H9 (cell line): ENCODE measurements at regions not wholly inside any gene's neighbourhood (a gene's known extent, or its start where the extent isn't known, plus 50 kb on each side); places are given as distances from the start of the nearest gene placed in this dataset.

Source experiments
- DNase-seq: peaks from one replicate; pipeline ENCODE4 v3.0.0-alpha.2; 2017
- H2AFZ ChIP-seq: one replicate; pipeline ENCODE4 v1.6.1; 2013; ENCODE audit warnings: mild to moderate bottlenecking, low read length, control low read depth, moderate library complexity
- H2AK5ac ChIP-seq: 2 replicates; pipeline ENCODE4 v1.6.1; 2013; ENCODE audit warnings: low read length, control low read depth, mixed read lengths; ENCODE audit not compliant: insufficient read length
- H2BK120ac ChIP-seq: one replicate; pipeline ENCODE4 v1.6.1; 2013; ENCODE audit warnings: low read depth, mild to moderate bottlenecking, low read length, control low read depth, inconsistent platforms; ENCODE audit not compliant: poor library complexity, severe bottlenecking
- H2BK12ac ChIP-seq: 2 replicates; pipeline ENCODE4 v1.6.1; 2013; ENCODE audit warnings: low read length, control low read depth, mixed read lengths, low read depth; ENCODE audit not compliant: insufficient read length
- H2BK15ac ChIP-seq: 2 replicates; pipeline ENCODE4 v1.6.1; 2013; ENCODE audit warnings: low read depth, low read length, control low read depth
- H2BK20ac ChIP-seq: one replicate; pipeline ENCODE4 v1.6.1; 2013; ENCODE audit warnings: low read depth, mild to moderate bottlenecking, low read length, control low read depth, inconsistent platforms; ENCODE audit not compliant: poor library complexity, severe bottlenecking
- H2BK5ac ChIP-seq: 2 replicates; pipeline ENCODE4 v1.6.1; 2013; ENCODE audit warnings: low read length, control low read depth, mixed read lengths; ENCODE audit not compliant: insufficient read length
- H3K14ac ChIP-seq: 2 replicates; pipeline ENCODE4 v1.6.1; 2013; ENCODE audit warnings: low read length, control low read depth; ENCODE audit not compliant: insufficient read depth
- H3K18ac ChIP-seq: 2 replicates; pipeline ENCODE4 v1.6.1; 2013; ENCODE audit warnings: low read depth, mild to moderate bottlenecking, mixed read lengths, low read length, control low read depth; ENCODE audit not compliant: insufficient read length
- H3K23ac ChIP-seq: 2 replicates; pipeline ENCODE4 v1.6.1; 2013; ENCODE audit warnings: low read length, control low read depth, mixed read lengths, low read depth; ENCODE audit not compliant: insufficient read length
- H3K23me2 ChIP-seq: 2 replicates; pipeline ENCODE4 v1.6.1; 2013; ENCODE audit warnings: low read depth, mild to moderate bottlenecking, mixed read lengths, low read length, control low read depth; ENCODE audit not compliant: insufficient read length, poor library complexity, severe bottlenecking
- H3K27ac ChIP-seq: 2 replicates; pipeline ENCODE4 v1.5.1; 2013; ENCODE audit warnings: low read length, control low read depth, mixed read lengths, low read depth; ENCODE audit not compliant: insufficient read length
- H3K27me3 ChIP-seq: 2 replicates; pipeline ENCODE4 v1.6.1; 2013; ENCODE audit warnings: low read length, control low read depth, inconsistent platforms; ENCODE audit not compliant: insufficient read depth
- H3K4ac ChIP-seq: 2 replicates; pipeline ENCODE4 v1.6.1; 2013; ENCODE audit warnings: low read depth, mild to moderate bottlenecking, control low read depth, inconsistent platforms, low read length, moderate library complexity
- H3K4me1 ChIP-seq: 2 replicates; pipeline ENCODE4 v1.6.1; 2013; ENCODE audit warnings: low read length, control low read depth, inconsistent platforms; ENCODE audit not compliant: insufficient read depth
- H3K4me2 ChIP-seq: 2 replicates; pipeline ENCODE4 v1.6.1; 2013; ENCODE audit warnings: low read length, control low read depth, mixed read lengths; ENCODE audit not compliant: insufficient read length, insufficient read depth
- H3K56ac ChIP-seq: 2 replicates; pipeline ENCODE4 v1.6.1; 2013; ENCODE audit warnings: low read depth, mild to moderate bottlenecking, mixed read lengths, low read length, control low read depth; ENCODE audit not compliant: insufficient read length
- H3K79me1 ChIP-seq: 2 replicates; pipeline ENCODE4 v1.6.1; 2013; ENCODE audit warnings: low read depth, mild to moderate bottlenecking, moderate library complexity, low read length, control low read depth, inconsistent platforms; ENCODE audit not compliant: insufficient read depth, poor library complexity, severe bottlenecking
- H3K79me2 ChIP-seq: 2 replicates; pipeline ENCODE4 v1.6.1; 2013; ENCODE audit warnings: low read length, control low read depth, inconsistent platforms; ENCODE audit not compliant: insufficient read depth
- H3K9ac ChIP-seq: 2 replicates; pipeline ENCODE4 v1.6.1; 2013; ENCODE audit warnings: low read length, control low read depth, mixed read lengths; ENCODE audit not compliant: insufficient read length; ENCODE audit errors: extremely low read depth
- H3K9me3 ChIP-seq: one replicate; pipeline ENCODE4 v1.6.1; 2013; ENCODE audit warnings: low read depth, low read length, inconsistent platforms; ENCODE audit not compliant: control insufficient read depth
- H3T11ph ChIP-seq: one replicate; pipeline ENCODE4 v1.6.1; 2013; ENCODE audit warnings: mild to moderate bottlenecking, low read length, control low read depth, inconsistent platforms
- H4K20me1 ChIP-seq: one replicate; pipeline ENCODE4 v1.6.1; 2013; ENCODE audit not compliant: control insufficient read depth, insufficient read length, insufficient read depth
- H4K5ac ChIP-seq: 2 replicates; pipeline ENCODE4 v1.6.1; 2013; ENCODE audit warnings: low read depth, mild to moderate bottlenecking, mixed read lengths, low read length, control low read depth; ENCODE audit not compliant: insufficient read length
- H4K8ac ChIP-seq: replicated peaks from 2 replicates; pipeline ENCODE4 v1.6.1; 2013; ENCODE audit warnings: low read length, control low read depth, mixed read lengths, low read depth; ENCODE audit not compliant: insufficient read length
- H4K91ac ChIP-seq: 2 replicates; pipeline ENCODE4 v1.6.1; 2013; ENCODE audit warnings: low read depth, mild to moderate bottlenecking, moderate library complexity, mixed read lengths, low read length, control low read depth; ENCODE audit not compliant: insufficient read length
- H3K27ac Mint-ChIP-seq, 3 experiments: 2 replicates in 2 of 3; 3 replicates in 1 of 3; pipeline ENCODE4 v1.8.0; 2020 to 2021; ENCODE audit warnings: mixed read lengths in 3 of 3, mild to moderate bottlenecking in 1 of 3, moderate library complexity in 1 of 3
- H3K27me3 Mint-ChIP-seq: 2 replicates; pipeline ENCODE4 v1.8.0; 2021; ENCODE audit warnings: low read depth, mild to moderate bottlenecking, moderate library complexity, mixed read lengths
- H3K36me3 Mint-ChIP-seq, 3 experiments: 2 replicates in 2 of 3; 3 replicates in 1 of 3; pipeline ENCODE4 v1.8.0; 2020 to 2021; ENCODE audit warnings: low read depth in 3 of 3, mixed read lengths in 3 of 3; ENCODE audit not compliant: insufficient read depth in 1 of 3
- H3K4me1 Mint-ChIP-seq, 2 experiments: 2 replicates each; pipeline ENCODE4 v1.8.0; 2020; ENCODE audit warnings: mixed read lengths in 2 of 2
- H3K4me3 Mint-ChIP-seq, 2 experiments: 2 replicates in 1 of 2; 3 replicates in 1 of 2; pipeline ENCODE4 v1.8.0; 2020 to 2021; ENCODE audit warnings: mild to moderate bottlenecking in 2 of 2, mixed read lengths in 2 of 2, moderate library complexity in 1 of 2
- H3K9me3 Mint-ChIP-seq, 2 experiments: 2 replicates in 1 of 2; 3 replicates in 1 of 2; pipeline ENCODE4 v1.8.0; 2020; ENCODE audit warnings: mild to moderate bottlenecking in 2 of 2, mixed read lengths in 2 of 2, moderate library complexity in 1 of 2
- WGBS: extraction: QIAGEN DNeasy Blood & Tissue Kit; methylation state at CpG from one replicate; pipeline ENCODE4 v1.1.7; 2013; ENCODE audit warnings: missing lambda C conversion rate, low lambda C conversion rate, mixed read lengths; ENCODE audit not compliant: insufficient read length; ENCODE audit errors: extremely low coverage; 5-methylcytosine and 5-hydroxymethylcytosine counted together
- TF ChIP-seq, protein P1 (sequence below): fragments of 200-600 bp; sonication (generic); conservative IDR thresholded peaks from 3 replicates; pipeline ENCODE4 v1.8.0; 2021; ENCODE audit warnings: antibody characterized with exemption, mild to moderate bottlenecking

DNA sequence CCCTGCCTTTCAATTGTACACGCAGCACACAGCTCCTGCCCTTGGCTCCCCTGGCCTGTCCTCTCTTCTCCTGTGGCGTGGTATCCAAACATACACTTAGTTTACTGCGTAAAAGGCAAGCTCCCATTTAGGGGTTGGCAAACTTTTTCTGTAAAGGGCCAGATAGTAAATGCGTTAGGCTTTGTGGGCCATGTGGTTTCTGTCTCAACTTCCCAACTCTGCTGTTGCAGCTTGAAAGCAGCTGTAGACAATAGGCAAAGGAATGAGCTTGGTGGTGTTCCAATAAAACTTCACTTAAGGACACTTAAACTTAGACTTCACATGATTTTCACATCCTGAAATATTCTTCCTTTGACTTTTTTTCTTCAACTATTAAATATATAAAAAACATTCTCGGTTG is 63.3 kb downstream of the RHOU start:
- H3K23ac ChIP-seq = no peak overlapping the region

More for the DNA sequence above, 63.3 kb downstream of the RHOU start:
- no CpG with 5 or more reads among the region's 5 CpGs for WGBS
- Histone ChIP-seq H2BK5ac (no peak overlapping the region), H3K18ac (no peak overlapping the region), H4K20me1 (no peaks in the 10 kb centered on the region), H3K4ac (no peak overlapping the region), H2BK15ac (no peak overlapping the region), H4K8ac (no peak overlapping the region), H3K56ac (no peak overlapping the region), H3K23me2 (no peaks in the 10 kb centered on the region), H3K9ac (no peak overlapping the region), H3K79me1 (no peaks in the 10 kb centered on the region), H3K4me2 (no peak overlapping the region), H2BK120ac (no peak overlapping the region), H3K4me1 (no peaks in the 10 kb centered on the region), H4K5ac (no peak overlapping the region), H3K14ac (no peak overlapping the region), H3K79me2 (no peaks in the 10 kb centered on the region), H3K27ac (no peak overlapping the region), H3K27me3 (no peaks in the 10 kb centered on the region), H3K9me3 (no peaks in the 10 kb centered on the region), H2BK20ac (no peak overlapping the region), H4K91ac (no peak overlapping the region), H2BK12ac (no peak overlapping the region), H2AFZ (no peak overlapping the region), H2AK5ac (no peak overlapping the region), H3T11ph (no peak overlapping the region)
- no peaks in the 10 kb centered on the region; a peak in 1 of 4 replicates for H3K4me1 Mint-ChIP-seq
- H3K9me3 Mint-ChIP-seq = no peaks in the 10 kb centered on the region
- peaks cover 7% of the 10 kb centered on the region for H3K27me3 Mint-ChIP-seq
- no peaks in the 10 kb centered on the region for H3K36me3 Mint-ChIP-seq
- H3K4me3 Mint-ChIP-seq = no peak overlapping the region
- H3K27ac Mint-ChIP-seq = peak overlapping the region in 1 of 3 experiments; percentile 54; a peak in 2 of 7 replicates
- TF ChIP-seq, protein P1, sequence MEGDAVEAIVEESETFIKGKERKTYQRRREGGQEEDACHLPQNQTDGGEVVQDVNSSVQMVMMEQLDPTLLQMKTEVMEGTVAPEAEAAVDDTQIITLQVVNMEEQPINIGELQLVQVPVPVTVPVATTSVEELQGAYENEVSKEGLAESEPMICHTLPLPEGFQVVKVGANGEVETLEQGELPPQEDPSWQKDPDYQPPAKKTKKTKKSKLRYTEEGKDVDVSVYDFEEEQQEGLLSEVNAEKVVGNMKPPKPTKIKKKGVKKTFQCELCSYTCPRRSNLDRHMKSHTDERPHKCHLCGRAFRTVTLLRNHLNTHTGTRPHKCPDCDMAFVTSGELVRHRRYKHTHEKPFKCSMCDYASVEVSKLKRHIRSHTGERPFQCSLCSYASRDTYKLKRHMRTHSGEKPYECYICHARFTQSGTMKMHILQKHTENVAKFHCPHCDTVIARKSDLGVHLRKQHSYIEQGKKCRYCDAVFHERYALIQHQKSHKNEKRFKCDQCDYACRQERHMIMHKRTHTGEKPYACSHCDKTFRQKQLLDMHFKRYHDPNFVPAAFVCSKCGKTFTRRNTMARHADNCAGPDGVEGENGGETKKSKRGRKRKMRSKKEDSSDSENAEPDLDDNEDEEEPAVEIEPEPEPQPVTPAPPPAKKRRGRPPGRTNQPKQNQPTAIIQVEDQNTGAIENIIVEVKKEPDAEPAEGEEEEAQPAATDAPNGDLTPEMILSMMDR = no peak
- DNase-seq = no peak
